AG04450 (cell line): ENCODE measurements at regions not wholly inside any gene's neighbourhood (a gene's known extent, or its start where the extent isn't known, plus 50 kb on each side); places are given as distances from the start of the nearest gene placed in this dataset.

Experiments
- CTCF ChIA-PET: fragments of 300-600, 350-600 bp; formaldehyde crosslinking; extraction: SDS; loops from one replicate; lab custom pipeline; 2022; ENCODE audit warnings: antibody characterized with exemption, inconsistent platforms; lab: Charles Lee
- POLR2A ChIA-PET: fragments of 350-600 bp; formaldehyde crosslinking; extraction: SDS; loops from one replicate; lab custom pipeline; 2021; ENCODE audit warnings: antibody characterized with exemption, inconsistent platforms; lab: Yijun Ruan, JAX
- DNase-seq: peaks from one replicate; pipeline ENCODE4 v3.0.0-alpha.2; 2011; ENCODE audit warnings: low read depth, low spot score
- H3K27ac ChIP-seq: one replicate; pipeline ENCODE4 v1.5.1; 2012; ENCODE audit warnings: low read depth, low read length, control low read depth
- H3K27me3 ChIP-seq: one replicate; pipeline ENCODE4 v1.6.0; 2012; ENCODE audit warnings: low read length; ENCODE audit not compliant: control insufficient read depth, insufficient read depth
- H3K4me3 ChIP-seq: 2 replicates; pipeline ENCODE4 v1.5.1; 2011; ENCODE audit warnings: mild to moderate bottlenecking, low read depth, low read length, control low read depth
- H3K9me3 ChIP-seq: 2 replicates; pipeline ENCODE4 v1.5.1; 2012; ENCODE audit warnings: low read length; ENCODE audit not compliant: control insufficient read depth, insufficient read depth
- TF ChIP-seq, protein P1 (sequence below): IDR thresholded peaks from 2 replicates; pipeline ENCODE4 v1.5.1; 2011; ENCODE audit warnings: low read depth, low read length, control low read depth, inconsistent platforms

DNA sequence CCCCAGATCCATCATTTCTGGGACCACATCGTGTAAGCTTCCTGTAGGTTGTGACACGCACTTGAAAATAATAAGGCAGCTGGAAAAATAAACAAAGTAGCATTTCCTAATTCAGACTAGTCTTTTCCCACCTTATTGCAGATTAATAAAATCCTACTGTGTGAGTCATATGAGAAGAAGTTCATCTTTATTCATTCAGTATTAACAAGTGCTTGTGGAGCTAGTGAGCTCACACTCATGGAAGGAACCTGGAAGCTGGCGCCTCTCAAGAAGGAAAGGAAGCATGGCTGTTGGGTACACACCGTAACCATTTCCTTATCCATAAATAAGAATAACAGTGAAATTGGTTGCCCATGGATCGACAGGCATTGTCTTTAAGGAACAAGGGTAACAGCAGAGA, 152.6 kb upstream of the PFKP start:
- H3K27me3 ChIP-seq = peaks cover 9% of the 10 kb centered on the region
- H3K4me3 ChIP-seq = no peak overlapping the region
- TF ChIP-seq, protein P1, sequence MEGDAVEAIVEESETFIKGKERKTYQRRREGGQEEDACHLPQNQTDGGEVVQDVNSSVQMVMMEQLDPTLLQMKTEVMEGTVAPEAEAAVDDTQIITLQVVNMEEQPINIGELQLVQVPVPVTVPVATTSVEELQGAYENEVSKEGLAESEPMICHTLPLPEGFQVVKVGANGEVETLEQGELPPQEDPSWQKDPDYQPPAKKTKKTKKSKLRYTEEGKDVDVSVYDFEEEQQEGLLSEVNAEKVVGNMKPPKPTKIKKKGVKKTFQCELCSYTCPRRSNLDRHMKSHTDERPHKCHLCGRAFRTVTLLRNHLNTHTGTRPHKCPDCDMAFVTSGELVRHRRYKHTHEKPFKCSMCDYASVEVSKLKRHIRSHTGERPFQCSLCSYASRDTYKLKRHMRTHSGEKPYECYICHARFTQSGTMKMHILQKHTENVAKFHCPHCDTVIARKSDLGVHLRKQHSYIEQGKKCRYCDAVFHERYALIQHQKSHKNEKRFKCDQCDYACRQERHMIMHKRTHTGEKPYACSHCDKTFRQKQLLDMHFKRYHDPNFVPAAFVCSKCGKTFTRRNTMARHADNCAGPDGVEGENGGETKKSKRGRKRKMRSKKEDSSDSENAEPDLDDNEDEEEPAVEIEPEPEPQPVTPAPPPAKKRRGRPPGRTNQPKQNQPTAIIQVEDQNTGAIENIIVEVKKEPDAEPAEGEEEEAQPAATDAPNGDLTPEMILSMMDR = no peak
- ChIA-PET POLR2A (no interaction called here), CTCF (interaction anchor here (2.0 kb wide), 1 partner anchor 13 kb away, joined by 7 read pairs; no protein-coding TSS in a partner anchor)
- H3K9me3 ChIP-seq = no peaks in the 10 kb centered on the region; the same call in 1 of the 2 replicates
- DNase-seq = no peak
- no peak overlapping the region for H3K27ac ChIP-seq

DNA sequence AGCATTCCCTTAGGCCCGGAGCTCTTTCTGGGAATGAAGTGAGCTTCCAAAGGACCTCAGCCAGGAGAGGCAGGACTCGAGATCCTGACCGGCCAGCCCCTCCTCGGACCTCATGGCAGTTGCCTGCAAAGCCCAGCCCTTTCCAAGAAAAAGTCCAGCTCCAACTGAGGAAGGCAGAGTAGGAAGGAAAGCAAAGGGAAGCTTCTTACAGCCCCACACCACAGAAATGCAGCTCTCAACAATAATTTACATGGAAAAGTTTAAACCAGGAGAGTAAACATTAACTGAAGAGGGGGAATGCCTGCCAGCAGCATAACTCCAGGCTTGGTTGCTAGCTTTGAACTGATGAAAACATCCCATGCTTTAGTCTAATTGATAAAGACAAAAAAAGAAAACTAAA, 153.9 kb upstream of the PFKP start:
- no peak overlapping the region for H3K4me3 ChIP-seq
- H3K27ac ChIP-seq = no peak overlapping the region
- TF ChIP-seq, protein P1 = no peak
- peaks cover 12% of the 10 kb centered on the region for H3K27me3 ChIP-seq
- H3K9me3 ChIP-seq = no peaks in the 10 kb centered on the region; the same call in 1 of the 2 replicates
- ChIA-PET POLR2A (no interaction called here), CTCF (interaction anchor here (2.0 kb wide), 1 partner anchor 14 kb away, joined by 7 read pairs; no protein-coding TSS in a partner anchor)
- no peak for DNase-seq

DNA sequence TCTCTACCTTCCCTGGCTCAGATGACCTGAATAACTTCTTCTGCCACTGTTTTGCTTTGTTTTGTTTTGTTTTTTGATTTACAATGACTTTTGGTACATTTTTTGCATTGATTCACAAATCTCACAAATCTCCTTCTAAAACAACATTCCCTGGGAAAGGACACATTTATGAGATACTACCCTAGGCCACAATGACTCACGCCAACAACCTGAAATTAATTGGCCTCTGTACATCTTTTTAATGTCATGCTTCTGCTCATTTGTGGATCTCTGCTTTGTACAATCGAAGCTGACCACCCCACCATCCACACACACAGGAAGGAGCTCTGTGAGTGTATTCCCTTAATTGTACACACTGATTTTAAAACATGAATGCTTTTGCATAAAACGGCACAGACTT, 156.7 kb upstream of the PFKP start:
- ChIA-PET POLR2A (no interaction called here), CTCF (no interaction called here)
- TF ChIP-seq, protein P1 = no peak
- DNase-seq = no peak
- Histone ChIP-seq H3K27me3 (peaks cover 8% of the 10 kb centered on the region), H3K27ac (no peak overlapping the region), H3K4me3 (no peak overlapping the region), H3K9me3 (no peaks in the 10 kb centered on the region; the same call in 1 of the 2 replicates)

DNA sequence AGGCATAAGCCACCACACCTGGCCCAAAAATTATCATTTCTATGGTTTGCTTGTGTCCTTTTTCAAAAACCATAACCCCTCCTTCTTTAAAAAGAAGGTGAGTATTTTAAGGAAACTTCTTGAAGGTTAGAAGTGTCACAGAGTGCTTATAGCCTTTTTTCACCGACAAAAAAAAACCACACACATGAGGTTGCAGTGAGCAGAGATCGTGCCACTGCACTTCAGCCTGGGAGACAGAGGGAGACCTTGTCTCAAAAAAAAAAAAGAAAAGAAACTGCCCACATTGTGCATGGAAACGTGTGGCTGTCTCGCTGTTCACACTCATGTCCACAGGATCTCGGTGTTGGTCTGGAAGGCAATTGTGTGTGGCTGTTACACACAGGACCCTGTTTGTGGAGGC, 157.4 kb upstream of the PFKP start:
- ChIA-PET POLR2A (no interaction called here), CTCF (no interaction called here)
- no peak overlapping the region for H3K27ac ChIP-seq
- no peak overlapping the region for H3K4me3 ChIP-seq
- peaks cover 8% of the 10 kb centered on the region for H3K27me3 ChIP-seq
- TF ChIP-seq, protein P1 = no peak
- no peak for DNase-seq
- H3K9me3 ChIP-seq = no peaks in the 10 kb centered on the region

DNA sequence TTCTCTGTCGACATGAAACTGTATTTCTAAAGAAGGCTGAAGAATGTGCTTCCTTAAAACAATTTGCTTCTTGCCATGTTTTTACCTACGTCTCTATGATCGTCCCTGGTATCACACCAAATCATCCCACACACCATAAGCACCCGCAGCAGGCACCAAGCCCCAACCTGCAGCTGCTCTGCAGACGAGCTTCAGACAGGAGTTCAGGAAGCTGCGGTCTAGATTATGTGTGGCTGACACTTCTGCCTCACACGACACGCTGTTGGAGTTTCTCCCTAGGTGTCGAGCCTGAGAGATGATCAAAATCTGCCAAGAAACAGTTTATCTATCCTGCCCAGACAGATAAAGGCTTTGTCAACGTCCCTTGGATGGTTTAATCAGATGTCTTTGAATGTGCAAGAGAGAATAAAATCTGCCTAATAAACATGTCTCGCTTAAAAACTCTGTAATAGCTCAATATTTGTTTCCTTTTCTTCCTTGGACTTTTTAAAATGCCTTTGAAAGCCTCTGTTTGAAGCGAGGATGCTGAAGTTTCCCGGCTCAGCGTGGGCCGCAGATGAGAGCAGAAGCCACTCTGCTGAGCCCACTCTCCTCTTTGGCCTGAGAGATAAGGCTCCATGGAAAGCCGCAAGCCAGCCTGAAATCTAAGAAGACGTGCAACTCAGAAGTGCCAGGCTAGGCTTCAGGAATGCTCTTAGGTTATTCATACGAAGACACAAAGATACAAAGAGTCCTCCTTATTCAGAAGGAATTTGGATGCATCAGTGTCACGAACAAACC, 158.3 kb upstream of the PFKP start:
- TF ChIP-seq, protein P1 = no peak
- Histone ChIP-seq H3K9me3 (no peaks in the 10 kb centered on the region), H3K27ac (no peak overlapping the region), H3K27me3 (peaks cover 8% of the 10 kb centered on the region), H3K4me3 (no peak overlapping the region)
- ChIA-PET CTCF (no interaction called here), POLR2A (no interaction called here)
- DNase-seq = no peak
